ENCODE measurements at regions not wholly inside any gene's neighbourhood (a gene's known extent, or its start where the extent isn't known, plus 50 kb on each side); places are given as distances from the start of the nearest gene placed in this dataset.

DNA sequence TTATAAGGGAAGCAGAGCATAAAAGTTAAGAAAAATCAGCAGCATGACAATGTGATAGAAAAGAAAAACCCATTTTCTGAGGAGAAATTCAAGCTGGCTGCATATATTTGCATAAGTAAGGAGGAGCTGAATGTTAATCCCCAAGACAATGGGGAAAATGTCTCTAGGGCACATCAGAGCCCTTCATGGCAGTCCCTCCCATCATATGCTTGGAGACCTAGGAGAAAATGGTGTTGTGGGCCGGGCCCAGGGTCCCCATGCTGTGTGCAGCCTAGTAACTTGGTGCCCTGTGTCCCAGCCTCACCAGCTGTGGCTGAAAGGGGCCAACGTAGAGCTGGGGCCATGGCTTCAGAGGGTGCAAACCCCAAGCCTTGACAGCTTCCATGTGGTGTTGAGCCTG, 100.6 kb upstream of the PLPPR4 start:
- DNase-seq (ENCODE audit: low spot score): no peak

DNA sequence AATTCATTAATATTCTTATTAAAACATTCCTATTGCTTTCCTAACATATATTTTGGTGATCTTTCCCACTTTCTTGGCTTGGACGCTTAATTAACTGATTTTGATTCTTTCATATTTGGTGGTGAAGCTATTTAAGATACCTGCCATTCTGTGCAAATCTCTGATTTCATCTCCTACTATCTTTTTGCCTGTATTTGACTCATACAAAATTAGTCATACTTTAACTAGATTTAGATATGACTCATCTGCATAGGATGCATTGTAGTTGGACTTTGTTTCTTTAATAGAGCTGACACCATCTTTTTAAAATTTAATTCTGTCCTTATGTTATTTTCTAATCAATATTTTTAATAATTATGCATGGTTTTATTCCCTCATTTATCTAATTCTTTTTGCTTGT, 93.8 kb upstream of the PLPPR4 start:
- peak; percentile 53 for DNase-seq (ENCODE audit: low spot score)

DNA sequence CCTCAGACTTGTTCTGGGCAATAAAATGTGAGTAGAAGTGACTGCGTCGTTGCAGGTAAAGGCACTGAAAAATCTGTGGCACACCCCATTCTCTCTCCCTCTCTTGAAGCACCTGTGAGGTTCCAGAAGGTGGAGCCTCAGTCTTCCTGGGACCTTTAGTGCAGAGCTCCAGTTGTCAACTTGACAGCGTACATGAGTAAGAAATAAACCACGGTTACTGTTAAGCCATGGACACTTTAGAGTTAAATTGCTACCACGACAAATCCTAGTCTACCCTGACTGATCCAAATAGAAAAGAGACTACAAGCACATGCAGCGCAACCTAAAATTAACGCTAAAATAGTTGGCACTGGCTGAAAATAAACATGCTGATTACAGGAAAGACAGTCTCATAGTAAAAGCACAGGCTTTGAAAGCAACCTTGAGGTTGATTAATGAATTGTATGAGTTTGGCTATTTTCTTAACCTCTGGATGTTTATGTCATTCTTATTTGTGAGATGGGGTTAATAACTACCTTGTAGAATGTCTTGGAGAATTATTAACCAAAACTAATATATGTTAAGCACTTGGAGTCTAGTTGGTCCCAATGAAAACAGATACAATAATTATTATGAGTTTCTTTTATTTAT, 93.0 kb upstream of the PLPPR4 start:
- no peak for DNase-seq (ENCODE audit: low spot score)

DNA sequence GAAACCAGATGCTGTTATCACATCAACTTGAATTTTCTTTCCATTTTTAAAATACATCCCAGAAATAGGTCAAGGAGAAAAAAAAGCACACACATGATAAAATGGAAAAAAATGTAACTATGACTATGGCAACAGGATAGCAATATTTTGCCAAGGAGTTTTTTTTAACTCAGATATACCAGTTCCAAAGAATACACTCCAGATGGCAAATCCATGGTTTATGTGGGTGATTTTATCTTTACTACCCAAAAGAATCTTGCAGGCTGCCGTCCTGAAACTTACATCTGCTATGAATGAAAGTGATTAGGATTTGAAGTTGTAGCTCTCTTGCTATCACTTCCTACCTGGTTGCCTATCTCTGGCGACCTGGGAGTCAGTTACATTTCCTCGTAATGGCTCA, 91.0 kb upstream of the PLPPR4 start:
- no peak for DNase-seq (ENCODE audit: low spot score)

DNA sequence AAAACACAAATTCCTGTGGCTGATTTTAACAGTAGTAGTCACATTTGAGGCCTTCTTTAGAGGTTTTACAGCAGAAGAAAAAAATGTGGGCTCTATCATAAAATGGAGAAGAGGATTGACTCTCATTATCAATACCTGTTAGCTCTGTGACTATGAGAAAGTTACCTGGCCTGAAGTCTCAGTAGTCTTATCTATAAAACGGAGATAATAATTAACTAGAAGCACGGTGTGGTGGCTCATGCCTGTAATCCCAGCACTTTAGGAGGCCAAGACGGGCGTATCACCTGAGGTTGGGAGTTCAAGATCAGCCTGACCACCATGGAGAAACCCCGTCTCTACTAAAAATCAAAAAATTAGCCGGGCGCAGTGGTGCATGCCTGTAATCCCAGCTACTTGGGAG, 90.4 kb upstream of the PLPPR4 start:
- no peak for DNase-seq (ENCODE audit: low spot score)

DNA sequence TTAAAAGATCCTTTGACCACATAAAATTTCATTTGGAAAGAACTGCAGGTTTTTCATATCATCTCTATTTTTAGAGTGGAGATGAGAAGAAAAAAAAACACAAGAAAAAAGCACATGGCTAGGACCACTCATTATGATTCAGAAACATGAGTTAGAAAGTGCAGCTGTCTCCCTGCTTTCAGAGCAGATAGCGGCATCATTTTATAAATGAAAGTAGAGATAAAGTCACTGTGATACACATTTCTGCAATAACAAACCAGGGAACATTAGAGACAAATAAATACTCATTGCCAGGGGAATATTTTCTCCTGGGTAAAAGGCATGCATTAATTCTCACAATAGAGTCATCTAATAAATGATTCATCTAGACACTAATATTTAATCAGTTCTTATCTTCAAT, 87.5 kb upstream of the PLPPR4 start:
- DNase-seq (ENCODE audit: low spot score): no peak

DNA sequence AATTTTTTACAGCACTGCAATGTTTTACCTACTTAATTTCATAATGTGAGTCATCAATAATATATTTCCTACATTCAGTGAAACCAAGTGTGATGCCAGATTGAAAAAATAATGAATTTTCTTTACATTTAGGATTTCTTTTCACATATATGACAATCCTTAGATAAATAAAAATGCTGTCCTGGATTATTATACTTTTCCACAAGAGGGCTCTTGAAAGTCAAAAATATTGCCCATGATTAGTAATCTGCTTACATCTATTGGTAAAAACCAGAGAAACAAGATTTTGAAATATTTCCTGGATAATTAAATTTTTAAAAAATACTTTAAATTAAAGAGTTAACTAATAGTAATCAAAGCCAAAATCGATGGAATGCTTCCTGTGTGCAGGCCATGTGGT, 86.8 kb upstream of the PLPPR4 start:
- DNase-seq (ENCODE audit: low spot score): no peak

DNA sequence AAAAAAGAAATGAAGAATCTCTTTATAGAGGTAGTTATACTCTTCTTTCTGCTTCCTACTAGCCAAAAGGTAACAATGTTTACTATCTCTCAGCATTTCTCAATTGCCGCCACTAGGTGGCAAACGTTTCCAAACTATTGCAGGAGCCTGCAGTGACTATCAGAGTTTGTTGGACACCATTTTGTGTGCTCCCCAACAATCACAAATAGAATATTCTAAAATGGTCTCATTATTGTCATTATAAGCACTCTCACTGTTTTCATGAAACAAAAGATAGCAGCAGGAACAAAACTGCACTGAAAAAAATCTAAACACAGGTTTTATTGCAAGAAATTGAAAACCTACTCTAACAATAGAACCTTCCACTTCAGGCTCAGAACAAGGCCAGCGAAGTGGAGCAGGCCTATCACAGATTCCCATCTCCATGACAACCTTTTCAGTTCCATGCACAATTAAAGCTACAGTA, 83.9 kb upstream of the PLPPR4 start:
- DNase-seq (ENCODE audit: low spot score): peak; percentile 70

DNA sequence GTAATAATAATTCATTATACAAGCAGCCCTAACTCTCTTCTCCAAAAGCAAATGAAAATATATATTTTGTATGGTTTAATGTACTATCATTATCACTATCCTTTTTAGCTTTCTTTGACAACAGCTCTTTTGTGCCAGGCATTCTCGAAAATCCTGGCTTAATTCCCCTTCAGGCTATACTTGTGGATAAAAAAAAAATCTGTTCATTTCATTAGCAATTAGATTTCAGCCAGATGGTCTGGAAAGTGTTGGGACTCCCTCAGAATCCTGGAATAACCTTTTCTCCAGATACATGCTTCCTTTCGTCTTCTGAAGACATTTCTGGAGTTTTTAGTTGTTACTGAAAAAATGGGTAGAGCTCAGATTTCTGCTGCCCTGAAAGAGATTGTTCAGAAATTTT, 83.4 kb upstream of the PLPPR4 start:
- no peak for DNase-seq (ENCODE audit: low spot score)

DNA sequence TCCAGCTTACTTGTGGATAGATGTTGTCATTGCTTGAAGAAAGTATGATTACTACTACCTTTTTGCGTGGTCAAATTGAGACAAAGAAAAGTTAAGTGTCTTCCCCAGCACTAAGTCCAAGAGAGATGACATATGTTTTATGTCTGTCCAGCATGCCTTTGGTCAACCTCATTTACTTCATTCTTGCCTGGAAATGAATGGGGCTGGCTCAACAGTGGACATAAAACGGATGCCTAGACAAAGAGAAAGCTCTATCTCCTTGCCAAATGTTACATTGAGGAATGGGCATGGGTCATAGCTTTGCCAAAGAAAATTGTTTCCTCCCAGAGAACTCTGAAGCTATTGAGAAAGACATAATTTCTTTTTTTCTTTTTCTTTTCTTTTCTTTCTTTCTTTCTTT, 82.4 kb upstream of the PLPPR4 start:
- no peak for DNase-seq (ENCODE audit: low spot score)

DNA sequence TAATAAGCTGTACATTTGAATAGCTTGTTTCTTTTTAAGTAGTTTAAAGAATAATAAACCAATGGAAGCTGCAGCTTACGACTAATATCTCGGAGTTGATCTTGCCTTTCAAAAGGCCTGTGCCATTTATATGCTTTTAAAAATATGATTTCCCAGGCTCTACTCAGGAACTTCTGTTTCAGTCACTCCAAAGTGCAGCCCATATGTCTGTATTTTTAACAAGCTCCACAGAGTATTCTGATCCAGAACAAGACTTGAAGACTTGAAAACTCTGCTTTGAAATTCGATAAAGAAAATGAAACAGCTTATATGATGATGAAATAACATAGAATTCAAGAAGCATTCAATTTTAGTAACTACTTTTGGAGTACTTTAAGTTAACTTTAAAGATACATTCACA, 79.1 kb upstream of the PLPPR4 start:
- no peak for DNase-seq (ENCODE audit: low spot score)

DNA sequence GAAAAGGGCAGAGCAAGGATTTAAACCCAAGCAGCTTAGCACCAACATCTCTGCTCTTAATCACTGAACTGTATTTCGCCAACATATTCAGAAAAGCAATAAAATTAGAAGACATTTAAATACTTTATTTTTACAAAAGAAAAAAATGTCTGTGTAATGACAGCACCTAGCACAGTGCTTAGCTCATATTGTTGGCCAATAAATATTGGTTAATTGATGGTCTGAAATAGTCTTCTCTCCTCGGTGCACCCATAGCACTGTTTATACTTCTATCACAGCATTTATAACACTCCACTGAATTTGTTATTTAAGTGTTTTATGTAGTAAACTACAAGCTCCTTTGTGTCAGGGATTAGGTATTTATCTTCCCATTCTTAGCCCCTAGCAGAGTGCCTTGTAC, 70.9 kb upstream of the PLPPR4 start:
- no peak for DNase-seq (ENCODE audit: low spot score)

DNA sequence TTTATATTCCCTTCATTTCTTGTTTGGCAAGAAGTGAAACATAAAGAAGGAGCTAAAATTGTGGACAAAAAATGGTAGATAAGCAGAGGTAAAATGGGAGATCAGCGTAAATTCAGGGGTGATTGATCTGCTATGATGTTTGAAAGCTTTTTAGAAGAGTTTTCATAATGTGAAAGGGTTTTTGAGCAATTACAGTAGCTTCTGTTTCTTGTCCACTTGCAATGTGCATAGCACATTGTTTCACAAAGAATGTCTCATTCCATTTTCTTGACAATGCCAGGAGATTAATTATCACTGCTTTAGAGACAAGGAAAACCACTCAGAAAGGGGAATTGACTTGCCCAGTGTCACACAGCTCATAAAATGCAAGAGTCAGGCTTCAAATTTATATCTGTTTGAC, 65.9 kb upstream of the PLPPR4 start:
- no peak for DNase-seq (ENCODE audit: low spot score)

DNA sequence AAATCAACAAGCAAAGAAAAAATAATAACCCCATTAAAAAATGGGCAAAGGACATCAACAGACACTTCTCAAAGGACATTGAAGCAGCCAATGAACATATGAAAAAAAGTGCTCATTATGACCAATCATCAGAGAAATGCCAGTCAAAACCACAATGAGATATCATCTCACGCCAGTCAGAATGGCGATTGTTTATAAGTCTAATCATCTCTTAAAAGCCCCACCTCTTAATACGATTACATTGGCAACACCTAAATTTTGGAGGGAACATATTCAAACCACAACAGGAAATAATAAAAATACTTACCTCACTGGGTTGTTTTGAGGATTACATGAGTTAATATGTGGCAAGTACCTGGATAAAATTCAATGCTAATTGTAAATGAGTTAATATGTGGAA, 57.1 kb upstream of the PLPPR4 start:
- no peak for DNase-seq (ENCODE audit: low spot score)
